Uterus (tissue), 2 donors: ENCODE measurements at regions not wholly inside any gene's neighbourhood (a gene's known extent, or its start where the extent isn't known, plus 50 kb on each side); places are given as distances from the start of the nearest gene placed in this dataset.

ENCODE experiments used
- POLR2A ChIP-seq, 2 donors: fragments of 450-650 bp; IDR thresholded peaks; one replicate each; pipeline ENCODE4 v1.6.1; 2016; ENCODE audit warnings: antibody characterized with exemption in 2 of 2, mild to moderate bottlenecking in 1 of 2, moderate library complexity in 1 of 2
- TF ChIP-seq, protein P1 (sequence below), 4 experiments: fragments of 200-600 bp in 2 of 4; fragments of 450-650 bp in 2 of 4; sonication (generic) in 2 of 4; IDR thresholded peaks; one replicate each; pipeline ENCODE4 v1.5.1; 2016 to 2019; ENCODE audit warnings: antibody characterized with exemption in 4 of 4, mild to moderate bottlenecking in 2 of 4, moderate library complexity in 1 of 4

DNA sequence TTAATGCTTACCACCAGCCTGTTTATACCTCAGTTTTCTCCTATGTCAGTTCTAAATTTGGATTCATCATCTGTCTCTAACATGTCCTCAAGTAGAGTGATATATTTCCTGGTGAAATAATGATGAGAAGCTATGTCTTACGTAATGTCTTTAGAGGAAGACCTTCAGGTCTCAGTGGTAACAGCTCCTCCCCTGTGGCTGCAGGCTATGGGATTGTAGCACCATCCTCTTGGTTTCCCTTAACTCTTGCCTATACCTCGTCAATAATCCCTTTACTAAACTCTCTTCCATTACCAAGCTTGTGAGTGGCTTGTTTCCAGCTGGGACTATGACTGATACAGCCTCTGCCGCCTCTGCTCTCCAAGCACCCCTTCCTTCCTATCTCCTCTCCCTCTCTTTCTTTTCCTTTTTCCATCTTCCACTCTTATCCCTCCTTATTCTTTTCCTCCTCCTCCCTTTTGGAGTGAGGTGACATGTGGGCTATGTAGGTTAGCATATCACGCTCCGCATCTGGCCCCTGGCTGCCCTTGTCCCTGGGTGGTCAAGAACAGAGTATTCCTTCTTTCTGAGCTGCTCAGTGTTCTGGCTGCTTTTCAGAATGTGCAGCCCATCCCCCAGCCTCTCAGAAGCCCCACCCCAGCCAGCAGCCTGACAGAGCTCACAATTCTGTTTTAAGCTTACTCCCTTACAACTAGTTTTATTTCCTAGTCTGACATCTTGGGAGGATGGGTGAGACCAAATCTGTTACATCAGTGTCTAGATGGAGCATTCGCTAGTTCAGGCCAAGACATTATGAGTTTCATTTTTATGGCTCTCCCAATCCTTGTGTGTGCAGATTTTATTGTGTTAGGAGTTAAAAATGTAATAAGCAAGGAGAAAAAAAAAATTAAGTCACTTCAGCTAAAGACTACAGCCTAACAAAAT lies 75.0 kb upstream of the RNU6-1 start:
- no peak for TF ChIP-seq POLR2A (IDR thresholded peaks at IDR 0.05)
- TF ChIP-seq, protein P1, sequence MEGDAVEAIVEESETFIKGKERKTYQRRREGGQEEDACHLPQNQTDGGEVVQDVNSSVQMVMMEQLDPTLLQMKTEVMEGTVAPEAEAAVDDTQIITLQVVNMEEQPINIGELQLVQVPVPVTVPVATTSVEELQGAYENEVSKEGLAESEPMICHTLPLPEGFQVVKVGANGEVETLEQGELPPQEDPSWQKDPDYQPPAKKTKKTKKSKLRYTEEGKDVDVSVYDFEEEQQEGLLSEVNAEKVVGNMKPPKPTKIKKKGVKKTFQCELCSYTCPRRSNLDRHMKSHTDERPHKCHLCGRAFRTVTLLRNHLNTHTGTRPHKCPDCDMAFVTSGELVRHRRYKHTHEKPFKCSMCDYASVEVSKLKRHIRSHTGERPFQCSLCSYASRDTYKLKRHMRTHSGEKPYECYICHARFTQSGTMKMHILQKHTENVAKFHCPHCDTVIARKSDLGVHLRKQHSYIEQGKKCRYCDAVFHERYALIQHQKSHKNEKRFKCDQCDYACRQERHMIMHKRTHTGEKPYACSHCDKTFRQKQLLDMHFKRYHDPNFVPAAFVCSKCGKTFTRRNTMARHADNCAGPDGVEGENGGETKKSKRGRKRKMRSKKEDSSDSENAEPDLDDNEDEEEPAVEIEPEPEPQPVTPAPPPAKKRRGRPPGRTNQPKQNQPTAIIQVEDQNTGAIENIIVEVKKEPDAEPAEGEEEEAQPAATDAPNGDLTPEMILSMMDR (IDR thresholded peaks at IDR 0.05): no peak
